ENCODE measurements at regions not wholly inside any gene's neighbourhood (a gene's known extent, or its start where the extent isn't known, plus 50 kb on each side); places are given as distances from the start of the nearest gene placed in this dataset.

DNA sequence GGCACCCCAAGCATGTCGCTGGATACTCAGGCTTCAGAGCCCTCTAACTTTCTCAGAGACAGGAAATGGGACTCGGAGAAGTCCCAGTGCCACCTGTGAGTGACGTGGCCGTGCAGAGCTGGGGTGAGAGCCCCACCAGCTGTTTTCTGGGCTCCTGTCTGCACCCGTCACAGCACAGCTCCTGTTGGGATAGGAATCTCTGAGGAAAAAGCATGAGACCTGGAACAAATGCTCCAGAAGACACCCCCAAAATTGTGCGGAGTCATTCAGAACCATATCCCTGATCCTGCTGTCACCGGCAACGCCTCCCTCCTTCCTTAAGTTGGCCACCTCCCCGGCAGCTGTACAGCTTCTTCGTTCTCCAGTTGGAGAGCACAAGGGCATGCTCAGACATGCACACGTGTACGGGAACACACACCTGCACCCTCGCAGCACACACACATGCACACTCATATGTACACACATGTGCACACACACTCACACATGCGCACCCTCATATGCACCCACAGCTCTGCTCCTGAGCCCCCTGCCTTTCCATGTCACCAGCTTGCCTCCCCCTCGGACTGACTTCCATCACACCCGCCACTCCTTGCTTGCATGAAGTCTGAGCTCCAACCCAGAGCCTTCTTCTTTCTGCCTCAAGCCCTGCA, 1430.0 kb downstream of the BRD1 start:
- peaks cover 0 to 40% (median 0%) of the 10 kb centered on the region in 7 donors for H3K27me3 ChIP-seq (replicated peaks in 1 of 7)
- no peaks in the 10 kb centered on the region for H3K9me3 ChIP-seq
- intact Hi-C loops (cut with DNase I; ENCODE audit: low total_unique reads) = no loop called here
- DNase-seq = no peak
- H3K4me1 ChIP-seq = no peaks in the 10 kb centered on the region
- H3K36me3 ChIP-seq = no peaks in the 10 kb centered on the region
- H3K4me3 ChIP-seq = no peak overlapping the region
- TF ChIP-seq POLR2A (IDR thresholded peaks at IDR 0.05) (no peak), POLR2AphosphoS5 (IDR thresholded peaks at IDR 0.05) (no peak), CTCF (IDR thresholded peaks at IDR 0.05 in 8 of 11, conservative IDR thresholded peaks at IDR 0.05 in 3 of 11) (no peak)
- WGBS, 5 donors = 81 to 90% (median 84%) methylated on average over 11 to 16 of the region's 16 CpGs
- no peak overlapping the region for H3K27ac ChIP-seq

DNA sequence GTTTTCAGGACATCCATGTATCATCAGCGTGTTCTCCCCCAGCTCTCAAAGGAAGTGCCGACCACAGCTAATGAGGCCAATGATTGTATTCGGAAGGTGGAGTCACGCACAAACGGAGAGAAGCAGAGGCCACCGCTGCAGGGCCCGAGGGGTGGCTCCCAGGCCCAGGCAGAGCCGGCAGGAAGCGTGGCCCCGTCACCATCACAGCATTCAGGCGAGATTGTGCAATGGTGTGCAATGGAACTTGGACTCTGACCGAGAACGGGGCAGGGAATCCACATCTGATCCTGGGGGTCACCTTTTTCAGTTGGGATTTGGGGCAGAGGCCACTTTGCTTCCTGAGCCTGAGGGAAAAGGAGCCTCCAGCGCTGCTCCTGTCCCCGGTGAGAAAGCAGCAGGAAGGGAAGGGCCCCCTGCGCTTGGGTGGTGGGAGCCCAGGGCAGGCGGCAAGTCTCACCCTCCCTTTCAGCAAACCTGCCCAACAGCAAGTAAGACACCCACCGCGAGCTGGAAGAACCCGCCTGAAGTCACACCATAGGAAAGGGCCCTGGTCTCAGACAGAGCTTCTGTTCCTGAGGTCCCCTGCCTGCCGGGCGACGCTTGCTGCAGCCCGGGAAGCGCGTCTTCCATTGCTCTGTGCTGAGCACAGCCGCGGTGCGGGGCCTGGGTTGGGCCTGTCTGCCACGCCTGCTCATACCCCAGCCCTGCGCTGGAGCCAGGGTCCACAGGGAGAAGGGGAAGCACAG, 1430.7 kb downstream of the BRD1 start:
- DNase-seq = no peak

DNA sequence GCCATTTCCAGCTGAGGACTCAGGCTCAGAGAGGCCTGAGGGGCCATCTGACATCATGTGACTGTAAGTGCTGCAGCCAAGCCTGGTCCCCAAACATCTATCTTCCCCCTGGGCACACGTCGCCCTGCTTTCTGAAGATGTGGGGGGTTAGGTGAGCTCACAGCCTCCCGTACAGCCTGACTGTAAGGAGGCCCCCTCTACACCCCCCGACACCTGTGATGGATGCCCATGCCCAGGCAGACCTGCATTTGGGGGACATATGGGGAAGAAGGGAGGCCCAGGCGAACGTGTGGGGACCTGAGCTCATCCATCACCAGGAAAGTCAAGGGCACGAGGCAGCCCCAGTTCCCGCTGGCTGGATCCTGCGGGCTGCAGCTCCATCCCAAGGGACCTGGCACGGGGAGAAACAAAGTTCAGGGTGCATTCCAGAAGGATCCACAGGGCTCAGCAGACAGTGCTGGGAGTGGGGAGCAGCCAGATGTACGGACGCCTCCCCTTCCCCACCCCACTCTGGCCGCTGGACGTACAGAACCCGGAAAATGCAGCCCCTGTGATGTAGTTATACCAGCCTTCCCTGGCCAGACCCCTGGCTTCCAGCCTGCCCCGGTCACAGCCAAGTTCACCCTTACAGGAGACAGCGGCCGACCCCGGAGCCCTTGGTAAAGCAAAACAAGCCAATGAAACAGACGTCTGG, 1431.4 kb downstream of the BRD1 start:
- Histone ChIP-seq H3K36me3 (no peaks in the 10 kb centered on the region), H3K27ac (no peak overlapping the region), H3K4me1 (no peaks in the 10 kb centered on the region), H3K4me3 (no peak overlapping the region), H3K9me3 (no peaks in the 10 kb centered on the region), H3K27me3 (replicated peaks in 1 of 7) (peaks cover 0 to 48% (median 0%) of the 10 kb centered on the region in 7 donors)
- TF ChIP-seq POLR2AphosphoS5 (IDR thresholded peaks at IDR 0.05) = no peak
- no peak for TF ChIP-seq CTCF (IDR thresholded peaks at IDR 0.05 in 8 of 11, conservative IDR thresholded peaks at IDR 0.05 in 3 of 11)
- no peak for TF ChIP-seq POLR2A (IDR thresholded peaks at IDR 0.05)
- 78 to 87% (median 80%) methylated on average over 10 to 20 of the region's 20 CpGs for WGBS, 5 donors
- no peak for DNase-seq
- intact Hi-C loops (cut with DNase I; ENCODE audit: low total_unique reads) = no loop called here

More for the DNA sequence above, 1430.7 kb downstream of the BRD1 start:
- Histone ChIP-seq H3K9me3 (no peaks in the 10 kb centered on the region), H3K4me1 (no peaks in the 10 kb centered on the region), H3K27ac (no peak overlapping the region), H3K36me3 (no peaks in the 10 kb centered on the region), H3K4me3 (no peak overlapping the region), H3K27me3 (replicated peaks in 1 of 7) (peaks cover 0 to 44% (median 0%) of the 10 kb centered on the region in 7 donors)
- 56 to 86% (median 82%) methylated on average over 5 to 31 of the region's 31 CpGs for WGBS, 5 donors
- TF ChIP-seq CTCF (IDR thresholded peaks at IDR 0.05 in 8 of 11, conservative IDR thresholded peaks at IDR 0.05 in 3 of 11) (no peak), POLR2AphosphoS5 (IDR thresholded peaks at IDR 0.05) (no peak), POLR2A (IDR thresholded peaks at IDR 0.05) (no peak)
- intact Hi-C loops (cut with DNase I; ENCODE audit: low total_unique reads) = no loop called here

DNA sequence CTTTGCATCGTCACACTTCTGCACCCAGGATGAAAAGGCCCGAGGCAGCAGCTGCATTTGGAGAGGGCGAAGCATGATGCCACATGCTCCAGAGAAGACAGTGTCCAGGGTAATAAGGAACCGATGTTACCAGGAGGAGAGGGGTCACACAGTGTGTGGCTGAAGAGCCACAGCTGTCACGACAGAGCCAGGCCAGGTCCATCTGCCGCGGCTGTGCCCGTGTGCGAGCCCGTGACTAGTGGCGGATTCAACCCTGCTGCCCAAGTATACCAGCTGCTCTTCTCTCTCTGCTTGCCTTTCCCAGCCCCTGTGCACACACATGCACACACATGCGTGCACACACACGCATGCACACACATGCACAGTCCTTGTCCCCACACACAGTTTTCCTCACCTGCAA, 1432.5 kb downstream of the BRD1 start:
- no peaks in the 10 kb centered on the region for H3K9me3 ChIP-seq
- H3K27ac ChIP-seq = no peak overlapping the region
- 82 to 90% (median 87%) methylated on average over 10 to 13 of the region's 13 CpGs for WGBS, 5 donors
- no peaks in the 10 kb centered on the region for H3K36me3 ChIP-seq
- TF ChIP-seq POLR2AphosphoS5 (IDR thresholded peaks at IDR 0.05) (no peak), CTCF (IDR thresholded peaks at IDR 0.05 in 8 of 11, conservative IDR thresholded peaks at IDR 0.05 in 3 of 11) (no peak), POLR2A (IDR thresholded peaks at IDR 0.05) (no peak)
- H3K4me1 ChIP-seq = no peaks in the 10 kb centered on the region
- H3K4me3 ChIP-seq = no peak overlapping the region
- peaks cover 0 to 50% (median 0%) of the 10 kb centered on the region in 7 donors for H3K27me3 ChIP-seq (replicated peaks in 1 of 7)
- DNase-seq = no peak
- intact Hi-C loops (cut with DNase I; ENCODE audit: low total_unique reads) = no loop called here

All from spleen (tissue), 11 donors.